ENCODE measurements at regions not wholly inside any gene's neighbourhood (a gene's known extent, or its start where the extent isn't known, plus 50 kb on each side); places are given as distances from the start of the nearest gene placed in this dataset.
"Not testable (repeated sequence)": the region's sequence is repeated elsewhere in the genome, so short reads cannot be mapped to it uniquely, and the experiment has no call there.

- H3K36me3 ChIP-seq (ENCODE audit: insufficient read depth); H3K4me1 ChIP-seq (ENCODE audit: low read depth, poor library complexity, severe bottlenecking); H3K27me3 ChIP-seq (ENCODE audit: insufficient read depth, low read depth); H3K79me2 ChIP-seq (ENCODE audit: insufficient read depth, low read depth); H4K20me1 ChIP-seq (ENCODE audit: insufficient read depth); H2AFZ ChIP-seq (ENCODE audit: low read depth); H3K4me2 ChIP-seq; H3K27ac ChIP-seq; H3K4me3 ChIP-seq (IDR thresholded peaks at IDR 0.05; ENCODE audit: insufficient read depth, low read depth, low read length); H3K9ac ChIP-seq: not testable (repeated sequence)
These were observed 421.5 kb downstream of the PCDH19 start for GRCh38 chrX:99988532-99988931.

DNA sequence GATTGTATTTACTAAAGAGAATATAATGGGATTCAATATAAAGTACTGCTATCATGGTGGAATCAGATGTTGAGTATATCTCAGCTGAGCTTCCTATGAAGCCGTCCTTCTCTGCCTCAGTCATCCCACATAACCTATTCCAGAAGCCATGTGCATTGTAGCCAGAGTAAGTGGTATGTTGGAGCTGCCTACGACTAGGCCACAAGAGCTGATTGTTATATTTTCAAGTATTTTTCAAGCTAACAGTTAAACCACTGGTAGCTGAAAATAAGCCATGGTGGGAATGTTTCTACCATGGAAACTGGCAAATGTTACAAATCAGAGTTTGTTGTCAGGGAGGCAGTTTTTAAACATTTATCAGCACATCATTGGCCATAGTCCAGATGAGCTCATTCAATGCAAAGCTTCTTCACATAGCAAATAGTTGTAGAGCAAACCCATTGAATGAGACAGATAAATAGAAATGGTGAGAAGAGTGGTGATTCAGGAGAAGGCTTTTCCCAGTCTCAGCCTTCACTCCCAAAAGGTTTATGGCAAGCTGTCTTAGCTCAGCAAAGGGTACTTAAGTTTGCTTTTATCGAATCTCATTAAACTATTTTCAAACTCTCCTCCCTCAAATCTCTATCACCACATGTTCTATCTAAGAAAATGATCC, 436.4 kb downstream of the PCDH19 start:
- Histone ChIP-seq H2AFZ (ENCODE audit: low read depth) (no peak overlapping the region), H3K4me1 (ENCODE audit: low read depth, poor library complexity, severe bottlenecking) (no peaks in the 10 kb centered on the region), H3K4me2 (no peak overlapping the region), H3K27ac (no peak overlapping the region), H3K79me2 (ENCODE audit: insufficient read depth, low read depth) (no peaks in the 10 kb centered on the region), H3K36me3 (ENCODE audit: insufficient read depth) (no peaks in the 10 kb centered on the region), H4K20me1 (ENCODE audit: insufficient read depth) (no peaks in the 10 kb centered on the region), H3K9ac (no peak overlapping the region), H3K4me3 (IDR thresholded peaks at IDR 0.05; ENCODE audit: insufficient read depth, low read depth, low read length) (no peak overlapping the region), H3K27me3 (ENCODE audit: insufficient read depth, low read depth) (no peaks in the 10 kb centered on the region)
- TF ChIP-seq, protein P1, sequence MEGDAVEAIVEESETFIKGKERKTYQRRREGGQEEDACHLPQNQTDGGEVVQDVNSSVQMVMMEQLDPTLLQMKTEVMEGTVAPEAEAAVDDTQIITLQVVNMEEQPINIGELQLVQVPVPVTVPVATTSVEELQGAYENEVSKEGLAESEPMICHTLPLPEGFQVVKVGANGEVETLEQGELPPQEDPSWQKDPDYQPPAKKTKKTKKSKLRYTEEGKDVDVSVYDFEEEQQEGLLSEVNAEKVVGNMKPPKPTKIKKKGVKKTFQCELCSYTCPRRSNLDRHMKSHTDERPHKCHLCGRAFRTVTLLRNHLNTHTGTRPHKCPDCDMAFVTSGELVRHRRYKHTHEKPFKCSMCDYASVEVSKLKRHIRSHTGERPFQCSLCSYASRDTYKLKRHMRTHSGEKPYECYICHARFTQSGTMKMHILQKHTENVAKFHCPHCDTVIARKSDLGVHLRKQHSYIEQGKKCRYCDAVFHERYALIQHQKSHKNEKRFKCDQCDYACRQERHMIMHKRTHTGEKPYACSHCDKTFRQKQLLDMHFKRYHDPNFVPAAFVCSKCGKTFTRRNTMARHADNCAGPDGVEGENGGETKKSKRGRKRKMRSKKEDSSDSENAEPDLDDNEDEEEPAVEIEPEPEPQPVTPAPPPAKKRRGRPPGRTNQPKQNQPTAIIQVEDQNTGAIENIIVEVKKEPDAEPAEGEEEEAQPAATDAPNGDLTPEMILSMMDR (conservative IDR thresholded peaks at IDR 0.05; ENCODE audit: low read depth, low read length), result no peak

- Histone ChIP-seq H3K36me3 (ENCODE audit: insufficient read depth) (no peaks in the 10 kb centered on the region), H3K79me2 (ENCODE audit: insufficient read depth, low read depth) (no peaks in the 10 kb centered on the region), H4K20me1 (ENCODE audit: insufficient read depth) (no peaks in the 10 kb centered on the region), H3K27me3 (ENCODE audit: insufficient read depth, low read depth) (no peaks in the 10 kb centered on the region), H3K4me1 (ENCODE audit: low read depth, poor library complexity, severe bottlenecking) (no peaks in the 10 kb centered on the region), H3K4me3 (IDR thresholded peaks at IDR 0.05; ENCODE audit: insufficient read depth, low read depth, low read length) (no peak overlapping the region), H2AFZ (ENCODE audit: low read depth) (no peak overlapping the region), H3K9ac (no peak overlapping the region), H3K4me2 (no peak overlapping the region), H3K27ac (no peak overlapping the region)
- TF ChIP-seq, protein P1 (conservative IDR thresholded peaks at IDR 0.05; ENCODE audit: low read depth, low read length), result no peak
These were observed 470.2 kb downstream of the PCDH19 start for GRCh38 chrX:99939883-99940232.

DNA sequence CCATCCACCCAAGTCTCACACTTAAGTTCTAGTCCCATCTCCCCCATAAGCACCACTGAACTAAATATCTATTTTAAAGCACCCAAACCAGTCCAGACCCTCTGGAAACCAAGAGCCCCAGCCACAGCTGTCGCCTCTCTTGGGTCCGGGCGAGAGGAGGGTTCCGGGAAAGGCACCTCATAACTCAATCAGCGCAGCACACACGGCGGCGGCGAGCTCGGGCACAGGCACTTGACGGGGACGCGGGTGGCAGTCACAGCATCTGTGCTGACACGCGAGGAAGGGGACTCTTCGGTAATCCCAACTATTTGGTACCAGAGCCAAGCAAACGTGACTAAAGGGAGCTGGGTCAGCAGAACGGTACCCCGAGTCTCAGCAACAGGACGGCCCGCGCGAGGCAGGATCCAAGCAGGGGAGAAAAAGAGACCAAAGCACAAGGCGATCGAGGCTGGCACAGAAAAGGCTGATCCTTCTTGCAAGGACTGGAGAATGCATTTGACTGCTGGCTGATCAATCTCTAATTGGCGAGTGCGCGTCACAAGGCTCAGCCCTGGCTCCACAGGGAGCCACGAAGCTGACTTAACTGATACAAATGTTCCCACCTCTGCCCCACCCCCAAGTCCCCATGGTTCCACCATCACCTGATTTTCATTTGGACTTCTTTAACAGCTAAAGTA, 470.7 kb downstream of the PCDH19 start:
- H3K79me2 ChIP-seq (ENCODE audit: insufficient read depth, low read depth); H3K9ac ChIP-seq; H2AFZ ChIP-seq (ENCODE audit: low read depth); H4K20me1 ChIP-seq (ENCODE audit: insufficient read depth); H3K4me1 ChIP-seq (ENCODE audit: low read depth, poor library complexity, severe bottlenecking); H3K27ac ChIP-seq; H3K36me3 ChIP-seq (ENCODE audit: insufficient read depth); H3K4me2 ChIP-seq; H3K4me3 ChIP-seq (IDR thresholded peaks at IDR 0.05; ENCODE audit: insufficient read depth, low read depth, low read length); H3K27me3 ChIP-seq (ENCODE audit: insufficient read depth, low read depth): not testable (repeated sequence)

DNA sequence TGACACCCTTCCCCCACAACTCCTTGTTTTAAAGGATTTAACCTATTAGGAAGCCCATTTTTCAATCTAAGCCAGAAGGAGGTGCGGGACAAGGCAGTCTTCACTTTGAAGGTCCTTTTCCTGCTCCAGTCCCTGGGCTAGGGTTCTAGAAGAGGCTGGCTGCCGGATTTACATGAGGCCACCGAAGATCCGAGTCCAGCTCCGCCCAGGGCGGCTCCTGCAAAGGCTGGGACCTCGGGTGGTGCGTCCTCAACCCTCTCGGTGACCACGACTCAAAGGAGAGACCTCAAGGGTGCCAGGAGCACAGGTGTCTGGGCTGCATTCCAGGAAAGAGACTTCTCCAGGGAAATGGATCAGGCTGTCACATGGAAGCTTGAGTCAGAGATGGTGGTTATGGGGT, 471.6 kb downstream of the PCDH19 start:
- H4K20me1 ChIP-seq (ENCODE audit: insufficient read depth), result no peaks in the 10 kb centered on the region
- H3K27ac ChIP-seq, result no peak overlapping the region
- H3K4me3 ChIP-seq (IDR thresholded peaks at IDR 0.05; ENCODE audit: insufficient read depth, low read depth, low read length), result no peak overlapping the region
- no peaks in the 10 kb centered on the region for H3K79me2 ChIP-seq (ENCODE audit: insufficient read depth, low read depth)
- H3K27me3 ChIP-seq (ENCODE audit: insufficient read depth, low read depth), result no peaks in the 10 kb centered on the region
- H3K4me1 ChIP-seq (ENCODE audit: low read depth, poor library complexity, severe bottlenecking), result no peaks in the 10 kb centered on the region
- TF ChIP-seq, protein P1 (conservative IDR thresholded peaks at IDR 0.05; ENCODE audit: low read depth, low read length), result no peak
- H3K4me2 ChIP-seq, result no peak overlapping the region
- H3K9ac ChIP-seq, result no peak overlapping the region
- no peaks in the 10 kb centered on the region for H3K36me3 ChIP-seq (ENCODE audit: insufficient read depth)
- H2AFZ ChIP-seq (ENCODE audit: low read depth), result no peak overlapping the region

Data from KMS-11 (cell line).